GM18520 (cell line): ENCODE measurements at regions not wholly inside any gene's neighbourhood (a gene's known extent, or its start where the extent isn't known, plus 50 kb on each side); places are given as distances from the start of the nearest gene placed in this dataset.

Experiments used
- ATAC-seq: cut with Tn5 transposase; IDR thresholded peaks from one replicate; pipeline ENCODE4 v1.9.1; 2021; ENCODE audit not compliant: unreplicated experiment

DNA sequence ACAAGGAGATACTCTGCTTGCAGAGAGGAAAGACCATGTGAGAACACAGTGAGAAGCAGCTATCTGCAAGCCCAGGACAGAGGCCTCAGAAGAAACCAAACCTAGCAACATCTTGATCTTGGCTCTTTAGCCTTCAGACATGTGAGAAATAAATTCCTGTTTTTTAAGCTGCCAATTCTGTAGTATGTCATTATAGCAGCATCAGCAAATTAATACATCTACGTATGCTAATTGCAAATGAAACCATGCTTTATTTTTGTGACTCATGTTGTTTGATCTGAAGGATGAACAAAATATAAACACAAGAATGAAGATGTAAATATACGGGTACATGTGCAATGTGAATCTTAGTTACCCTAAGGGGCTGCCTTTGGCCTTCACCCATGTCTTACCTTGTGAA is 714.4 kb upstream of the ARPP21 start:
- ATAC-seq = no peak

DNA sequence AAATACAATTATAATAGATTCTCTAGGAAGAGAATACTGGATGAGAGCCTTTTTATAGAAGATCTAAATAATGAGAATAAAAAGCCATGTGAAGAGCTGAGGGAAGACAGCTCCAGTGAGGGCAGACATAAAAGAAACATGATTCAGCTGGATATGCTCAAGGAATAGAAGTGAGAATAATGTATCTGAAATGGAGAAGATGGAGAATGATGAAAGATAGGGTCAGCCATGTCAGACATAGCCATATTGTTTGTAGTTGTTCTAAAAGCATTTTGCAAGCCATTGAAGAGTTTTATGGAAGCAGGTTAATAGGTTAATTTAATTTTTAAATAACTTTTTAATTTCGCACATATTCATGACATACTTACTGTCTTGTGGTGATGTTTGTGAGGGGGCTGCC is 713.5 kb upstream of the ARPP21 start:
- ATAC-seq = no peak

GRCh38 chr3:34929036-34929435 is 710.3 kb upstream of the ARPP21 start:
- ATAC-seq = no peak

DNA sequence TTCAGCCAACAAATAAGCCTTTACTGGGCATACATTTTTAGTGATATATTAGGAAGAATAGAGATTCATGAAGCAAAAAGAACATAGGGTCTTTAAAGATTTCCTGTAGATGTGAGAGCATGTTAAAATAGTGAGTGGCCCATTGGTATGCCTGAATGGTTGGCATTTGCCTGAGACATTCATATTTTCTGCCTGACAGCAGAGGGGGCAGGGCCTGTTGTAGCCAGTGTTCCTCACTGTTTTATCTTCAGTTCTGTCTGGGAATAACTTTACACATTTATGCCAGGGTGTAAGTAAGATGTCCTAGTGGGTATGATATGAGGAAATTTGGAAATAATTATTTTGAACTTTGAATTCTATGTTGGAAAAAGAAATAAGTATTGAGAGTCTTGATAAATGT is 704.7 kb upstream of the ARPP21 start:
- no peak for ATAC-seq

DNA sequence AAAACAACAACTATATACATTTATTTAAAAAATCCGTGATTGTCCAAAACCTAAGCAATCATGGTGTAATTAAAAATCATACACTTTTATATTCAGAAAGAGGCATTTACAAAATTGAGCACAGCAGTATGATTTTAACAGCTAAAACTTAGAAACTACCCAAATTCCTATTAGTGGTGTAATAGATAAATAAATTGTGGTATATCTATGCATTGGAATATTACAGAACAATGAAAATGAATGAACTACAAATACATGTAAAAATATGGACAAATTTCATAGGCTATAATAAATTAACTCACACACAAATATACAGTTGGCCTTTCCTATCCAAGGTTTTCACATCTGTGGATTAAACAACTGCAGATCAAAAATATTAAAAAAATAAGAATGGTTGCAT is 700.5 kb upstream of the ARPP21 start:
- ATAC-seq = no peak

DNA sequence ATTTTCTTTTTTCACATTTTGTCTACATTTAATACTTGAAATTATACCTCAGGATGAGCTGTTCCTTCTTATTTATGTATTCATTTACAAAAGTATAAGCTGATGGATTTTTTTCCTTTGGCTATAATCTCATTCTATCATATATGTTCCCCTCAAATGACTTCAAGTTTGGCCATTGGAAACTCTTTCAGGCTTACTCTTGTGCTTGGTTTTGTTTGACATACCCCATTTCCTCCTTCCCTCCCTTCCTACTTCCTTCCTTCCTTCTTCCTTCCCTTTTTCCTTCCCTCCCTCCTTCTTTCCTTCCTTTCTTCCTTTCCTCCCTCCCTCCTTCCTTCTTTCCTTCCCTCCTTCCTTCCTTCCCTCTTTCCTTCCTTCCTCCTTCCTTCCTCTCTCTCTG is 697.1 kb upstream of the ARPP21 start:
- ATAC-seq = no peak

DNA sequence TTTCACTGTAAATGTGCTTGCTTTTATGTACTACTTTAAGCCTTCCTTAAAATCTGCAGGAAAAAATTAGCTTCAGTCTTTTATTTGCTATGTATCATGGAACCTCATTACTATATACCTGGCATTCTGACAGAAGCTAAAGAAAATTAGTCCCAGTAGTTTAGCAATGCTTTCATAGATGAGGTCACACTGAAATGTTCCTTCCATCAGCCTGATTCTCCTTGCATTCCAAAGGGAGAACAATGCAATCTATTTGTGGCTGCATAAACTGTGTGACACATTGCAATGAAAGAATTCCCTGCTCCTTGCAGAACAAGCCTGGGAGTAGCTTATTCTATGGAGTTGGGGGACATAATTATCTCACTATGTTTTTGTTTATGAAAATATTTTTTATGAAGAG is 691.5 kb upstream of the ARPP21 start:
- ATAC-seq = no peak

- ATAC-seq = no peak
Measured at GRCh38 chr3:34948517-34948916, 690.8 kb upstream of the ARPP21 start.

- ATAC-seq = no peak
Measured at GRCh38 chr3:34955680-34956079, 683.6 kb upstream of the ARPP21 start.

- no peak for ATAC-seq
Measured at GRCh38 chr3:34956511-34956910, 682.8 kb upstream of the ARPP21 start.

DNA sequence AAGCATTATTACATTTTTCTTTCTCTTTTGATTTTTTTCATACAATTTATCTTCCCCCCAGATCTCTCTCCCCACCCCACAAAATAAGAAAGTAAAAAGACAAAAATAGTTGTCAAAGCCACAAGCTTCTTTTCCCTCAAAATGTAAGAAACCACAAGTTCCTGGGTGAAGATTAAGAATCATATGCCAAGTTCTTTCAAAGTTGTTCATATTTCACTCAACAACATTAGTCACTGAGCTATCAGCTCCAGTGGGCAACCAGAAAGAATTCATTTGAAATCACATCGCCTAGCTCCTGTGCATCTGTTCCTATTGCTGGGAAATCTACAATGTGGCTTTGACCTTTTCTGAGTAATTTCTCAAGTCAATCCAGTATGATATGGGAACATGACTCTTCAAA is 681.6 kb upstream of the ARPP21 start:
- ATAC-seq = no peak

GRCh38 chr3:34969513-34969912 is 669.8 kb upstream of the ARPP21 start:
- ATAC-seq = no peak

DNA sequence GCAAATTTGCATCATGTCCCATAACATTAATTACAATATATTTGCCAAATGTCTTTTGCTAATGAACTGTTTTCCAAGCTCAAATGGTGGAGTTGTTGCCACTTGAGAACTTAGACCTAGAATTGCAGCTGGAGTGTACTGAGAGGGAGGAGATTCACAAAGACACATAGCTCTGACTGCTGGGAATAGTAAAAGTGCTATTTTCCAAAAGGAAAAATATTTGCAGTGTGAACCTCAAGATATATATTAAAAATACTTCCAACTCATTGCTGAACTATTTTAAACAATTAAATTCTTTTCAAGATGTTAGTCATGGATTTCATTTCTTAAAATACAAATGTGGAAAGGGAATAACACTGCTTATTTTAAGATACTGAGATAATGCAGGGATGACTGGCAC is 666.8 kb upstream of the ARPP21 start:
- no peak for ATAC-seq

GRCh38 chr3:34973586-34973985 is 665.7 kb upstream of the ARPP21 start:
- ATAC-seq = no peak

GRCh38 chr3:34983631-34984030 is 655.7 kb upstream of the ARPP21 start:
- ATAC-seq = no peak

DNA sequence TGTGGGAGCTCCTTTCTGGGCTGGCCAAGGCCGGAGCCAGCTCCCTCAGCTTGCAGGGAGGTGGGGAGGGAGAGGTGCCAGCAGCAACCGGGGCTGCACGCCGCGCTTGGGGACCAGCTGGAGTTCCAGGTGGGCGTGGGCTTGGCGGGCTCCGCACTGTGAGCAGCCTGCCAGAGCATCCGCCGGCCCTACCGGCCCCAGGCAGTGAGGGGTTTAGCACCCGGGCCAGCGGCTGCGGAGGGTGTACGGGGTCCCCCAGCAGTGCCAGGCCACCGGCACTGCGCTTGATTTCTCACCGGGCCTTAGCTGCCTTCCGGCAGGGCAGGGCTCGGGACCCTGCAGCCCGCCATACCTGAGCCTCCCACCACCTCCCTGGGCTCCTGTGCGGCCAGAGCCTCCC is 651.0 kb upstream of the ARPP21 start:
- ATAC-seq = no peak

DNA sequence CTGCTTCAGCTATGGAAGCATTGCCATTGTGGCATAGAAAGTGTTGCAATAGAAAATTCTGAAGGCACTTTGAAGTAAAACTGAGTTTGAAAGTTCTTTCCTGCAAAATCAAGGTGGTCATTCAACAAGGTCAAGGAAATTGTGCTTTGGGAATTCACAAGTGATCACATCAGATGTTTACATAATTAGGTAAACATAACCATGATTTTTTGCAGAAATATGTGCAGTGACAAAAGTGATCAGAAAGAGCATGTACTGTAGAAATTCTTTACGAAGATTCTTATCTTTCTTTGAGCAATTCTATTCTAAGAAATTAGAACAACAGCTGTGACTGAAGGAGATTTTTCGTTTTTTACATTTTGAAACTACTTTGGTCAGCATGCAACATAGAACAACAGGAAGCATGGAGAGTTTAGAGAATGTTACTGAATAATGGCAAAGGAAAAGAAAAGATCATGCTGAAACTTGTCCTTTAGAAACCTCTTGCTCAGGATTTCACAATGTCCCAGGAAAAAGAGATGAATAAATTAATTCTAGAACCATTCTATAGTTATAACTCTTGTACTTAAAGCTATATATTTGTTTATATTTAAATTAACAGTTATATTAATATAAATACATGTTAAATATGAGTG is 643.4 kb upstream of the ARPP21 start:
- no peak for ATAC-seq

- ATAC-seq = no peak
Measured at GRCh38 chr3:34998902-34999301, 640.4 kb upstream of the ARPP21 start.

DNA sequence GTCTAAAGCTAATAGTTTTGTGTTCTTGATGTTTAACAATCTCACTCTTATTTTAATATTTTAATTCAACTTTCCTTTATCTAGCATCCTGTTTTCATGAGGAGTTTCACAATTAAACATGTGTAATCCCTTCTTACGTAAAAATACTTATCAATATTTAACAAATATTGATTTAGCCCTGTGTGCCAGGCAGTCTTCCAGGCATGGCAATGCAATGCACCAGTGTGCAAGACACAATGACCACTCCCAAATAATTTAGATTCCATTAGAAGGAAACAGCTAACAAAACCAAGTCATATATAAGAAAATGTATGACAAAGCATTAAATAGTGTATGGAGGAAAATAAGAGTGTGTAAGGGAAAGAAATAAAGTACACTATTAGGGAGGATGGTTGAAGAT is 627.1 kb upstream of the ARPP21 start:
- ATAC-seq = no peak

GRCh38 chr3:35028157-35028556 is 611.2 kb upstream of the ARPP21 start:
- no peak for ATAC-seq

DNA sequence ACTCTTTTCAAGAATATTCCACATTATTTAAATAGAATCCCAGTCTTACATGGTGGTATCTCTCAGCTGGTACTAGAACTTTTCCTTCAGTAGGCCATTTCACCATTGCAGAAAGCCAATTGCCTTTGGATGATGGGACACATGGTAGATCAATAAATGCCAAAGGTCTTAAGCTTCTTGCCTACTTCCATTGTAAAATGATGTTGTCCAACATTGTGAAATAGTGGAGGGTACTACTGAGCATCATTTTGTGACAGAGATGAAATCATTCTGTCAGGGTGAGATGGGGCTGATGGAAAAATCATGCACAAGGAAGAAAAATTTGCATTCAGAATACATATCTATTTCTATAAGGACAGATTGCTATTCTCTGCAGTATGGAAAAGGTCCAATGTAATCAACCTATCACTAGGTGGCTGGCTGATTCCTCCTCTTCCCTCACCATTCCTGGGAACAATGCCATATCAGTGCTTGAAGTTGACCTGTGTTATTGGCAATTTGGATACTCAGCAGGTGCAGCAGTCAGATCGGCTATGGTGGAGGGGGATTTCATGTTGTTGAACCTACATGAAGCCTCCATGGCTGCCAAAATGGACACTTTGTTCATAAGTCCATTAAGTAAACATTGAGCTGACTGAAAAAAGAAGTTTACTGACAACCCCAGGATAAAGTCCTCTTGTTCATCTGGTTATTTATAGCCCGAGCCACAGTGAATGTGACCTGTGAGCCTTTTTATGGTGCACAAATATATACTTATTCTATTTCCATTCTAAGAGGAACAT is 596.9 kb upstream of the ARPP21 start:
- ATAC-seq = no peak

- no peak for ATAC-seq
Measured at GRCh38 chr3:35043040-35043439, 596.3 kb upstream of the ARPP21 start.

DNA sequence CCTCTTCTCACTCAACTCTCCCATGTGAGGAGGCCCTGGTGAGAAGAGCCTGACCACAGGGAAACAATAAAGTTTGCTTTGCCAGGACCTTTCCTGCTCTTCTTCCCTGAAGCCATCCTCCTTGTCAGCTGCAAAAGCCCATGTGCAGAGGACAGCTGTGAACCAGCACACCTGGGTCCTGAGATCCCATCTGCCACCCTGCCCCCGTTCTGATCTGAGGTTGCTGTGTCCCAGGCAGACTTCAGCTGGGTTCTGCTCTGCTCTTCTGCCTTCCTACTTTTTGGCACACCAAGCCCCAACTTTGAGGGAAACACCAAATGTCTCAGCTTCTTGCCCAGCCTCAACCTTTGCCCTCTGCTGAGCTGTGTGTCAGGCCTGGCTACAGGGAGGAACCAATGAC is 595.1 kb upstream of the ARPP21 start:
- ATAC-seq = no peak
